ENCODE measurements at regions not wholly inside any gene's neighbourhood (a gene's known extent, or its start where the extent isn't known, plus 50 kb on each side); places are given as distances from the start of the nearest gene placed in this dataset.

- TF ChIP-seq CTCF (conservative IDR thresholded peaks at IDR 0.05; ENCODE audit: low read depth in 2 of 2), result no peak
- no peak for TF ChIP-seq EZH2 (IDR thresholded peaks at IDR 0.05; ENCODE audit: low read depth, unreplicated experiment)
- TF ChIP-seq EZH2phosphoT487 (IDR thresholded peaks at IDR 0.05; ENCODE audit: unreplicated experiment), result no peak
Observed at GRCh38 chr3:152638707-152639450, 196.1 kb upstream of the P2RY1 start.
